ENCODE measurements at regions not wholly inside any gene's neighbourhood (a gene's known extent, or its start where the extent isn't known, plus 50 kb on each side); places are given as distances from the start of the nearest gene placed in this dataset.
"Not testable (repeated sequence)": the region's sequence is repeated elsewhere in the genome, so short reads cannot be mapped to it uniquely, and the experiment has no call there.

GRCh38 chr10:83518779-83519178 lies 620.5 kb upstream of the GHITM start:
- no peak for TF ChIP-seq CTCF (IDR thresholded peaks at IDR 0.05; ENCODE audit: control insufficient read depth, extremely low read depth, insufficient read depth)
- no peak for DNase-seq (ENCODE audit: low read depth)
- no peak overlapping the region for H3K4me3 ChIP-seq (ENCODE audit: low read depth, low read length)

GRCh38 chr10:83520386-83520785 lies 618.9 kb upstream of the GHITM start:
- not testable (repeated sequence) for DNase-seq (ENCODE audit: low read depth); H3K4me3 ChIP-seq (ENCODE audit: low read depth, low read length)

GRCh38 chr10:83522456-83522855 lies 616.9 kb upstream of the GHITM start:
- no peak for DNase-seq (ENCODE audit: low read depth)
- no peak overlapping the region for H3K4me3 ChIP-seq (ENCODE audit: low read depth, low read length)
- TF ChIP-seq CTCF (IDR thresholded peaks at IDR 0.05; ENCODE audit: control insufficient read depth, extremely low read depth, insufficient read depth) = no peak

- no peak for TF ChIP-seq CTCF (IDR thresholded peaks at IDR 0.05; ENCODE audit: control insufficient read depth, extremely low read depth, insufficient read depth)
- no peak overlapping the region for H3K4me3 ChIP-seq (ENCODE audit: low read depth, low read length)
- no peak for DNase-seq (ENCODE audit: low read depth)
Measured at GRCh38 chr10:83522881-83523386, 616.4 kb upstream of the GHITM start.

GRCh38 chr10:83527934-83528333 lies 611.4 kb upstream of the GHITM start:
- no peak for TF ChIP-seq CTCF (IDR thresholded peaks at IDR 0.05; ENCODE audit: control insufficient read depth, extremely low read depth, insufficient read depth)
- no peak overlapping the region for H3K4me3 ChIP-seq (ENCODE audit: low read depth, low read length)
- DNase-seq (ENCODE audit: low read depth) = no peak

- DNase-seq (ENCODE audit: low read depth) = no peak
- no peak for TF ChIP-seq CTCF (IDR thresholded peaks at IDR 0.05; ENCODE audit: control insufficient read depth, extremely low read depth, insufficient read depth)
- no peak overlapping the region for H3K4me3 ChIP-seq (ENCODE audit: low read depth, low read length)
Measured at GRCh38 chr10:83533290-83533689, 606.0 kb upstream of the GHITM start.

- TF ChIP-seq CTCF (IDR thresholded peaks at IDR 0.05; ENCODE audit: control insufficient read depth, extremely low read depth, insufficient read depth) = no peak
- no peak for DNase-seq (ENCODE audit: low read depth)
- H3K4me3 ChIP-seq (ENCODE audit: low read depth, low read length) = no peak overlapping the region
Measured at GRCh38 chr10:83536426-83536825, 602.9 kb upstream of the GHITM start.
